ENCODE measurements at regions not wholly inside any gene's neighbourhood (a gene's known extent, or its start where the extent isn't known, plus 50 kb on each side); places are given as distances from the start of the nearest gene placed in this dataset.

DNA sequence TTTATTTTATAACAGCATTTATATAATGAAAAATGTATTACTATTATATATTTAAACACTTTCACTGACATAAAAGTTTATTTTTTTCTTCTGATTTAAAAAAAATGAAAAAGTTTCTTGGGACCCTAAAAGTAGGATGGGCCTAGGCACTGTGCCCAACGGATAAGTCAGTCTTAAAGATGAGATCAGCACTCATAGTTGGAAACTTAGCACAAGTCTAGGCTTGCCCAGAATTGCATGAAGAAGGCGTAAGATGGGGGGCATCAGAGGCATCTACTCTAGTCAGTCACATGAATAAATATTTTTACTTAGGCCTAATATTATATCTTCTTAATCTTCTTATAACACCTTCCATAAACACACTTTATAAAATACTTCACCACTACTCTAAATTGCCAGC lies 306.7 kb upstream of the GRID2 start:
- no peaks in the 10 kb centered on the region for H3K9me3 ChIP-seq (ENCODE audit: control insufficient read depth, insufficient read depth, low read depth, low read length)
- no peak overlapping the region for H3K27ac ChIP-seq (ENCODE audit: insufficient read depth, low read length)
- H3K27me3 ChIP-seq (ENCODE audit: control insufficient read depth, insufficient read depth, low read length) = no peaks in the 10 kb centered on the region
- no peaks in the 10 kb centered on the region for H4K20me1 ChIP-seq (ENCODE audit: control insufficient read depth, extremely low read depth, insufficient read depth, low read length)
- H3K4me2 ChIP-seq (ENCODE audit: extremely low read depth, insufficient read depth, low read length) = no peak overlapping the region
- TF ChIP-seq, protein P1, sequence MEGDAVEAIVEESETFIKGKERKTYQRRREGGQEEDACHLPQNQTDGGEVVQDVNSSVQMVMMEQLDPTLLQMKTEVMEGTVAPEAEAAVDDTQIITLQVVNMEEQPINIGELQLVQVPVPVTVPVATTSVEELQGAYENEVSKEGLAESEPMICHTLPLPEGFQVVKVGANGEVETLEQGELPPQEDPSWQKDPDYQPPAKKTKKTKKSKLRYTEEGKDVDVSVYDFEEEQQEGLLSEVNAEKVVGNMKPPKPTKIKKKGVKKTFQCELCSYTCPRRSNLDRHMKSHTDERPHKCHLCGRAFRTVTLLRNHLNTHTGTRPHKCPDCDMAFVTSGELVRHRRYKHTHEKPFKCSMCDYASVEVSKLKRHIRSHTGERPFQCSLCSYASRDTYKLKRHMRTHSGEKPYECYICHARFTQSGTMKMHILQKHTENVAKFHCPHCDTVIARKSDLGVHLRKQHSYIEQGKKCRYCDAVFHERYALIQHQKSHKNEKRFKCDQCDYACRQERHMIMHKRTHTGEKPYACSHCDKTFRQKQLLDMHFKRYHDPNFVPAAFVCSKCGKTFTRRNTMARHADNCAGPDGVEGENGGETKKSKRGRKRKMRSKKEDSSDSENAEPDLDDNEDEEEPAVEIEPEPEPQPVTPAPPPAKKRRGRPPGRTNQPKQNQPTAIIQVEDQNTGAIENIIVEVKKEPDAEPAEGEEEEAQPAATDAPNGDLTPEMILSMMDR (conservative IDR thresholded peaks at IDR 0.05 in 1 of 2, IDR thresholded peaks at IDR 0.05 in 1 of 2; ENCODE audit: low read depth in 1 of 2, low read length in 2 of 2) = no peak
- TF ChIP-seq EZH2 (IDR thresholded peaks at IDR 0.05; ENCODE audit: low read length, missing control alignments) = no peak
- DNase-seq (ENCODE audit: low read depth in 2 of 2) = no peak
- no peak overlapping the region for H2AFZ ChIP-seq (ENCODE audit: low read length)
- no peaks in the 10 kb centered on the region for H3K36me3 ChIP-seq (ENCODE audit: control insufficient read depth, insufficient read depth, low read length)
- H3K4me1 ChIP-seq (ENCODE audit: control insufficient read depth, extremely low read depth, insufficient read depth, low read length) = no peaks in the 10 kb centered on the region
- no peak overlapping the region for H3K9ac ChIP-seq (ENCODE audit: insufficient read depth, low read length)
- no peaks in the 10 kb centered on the region for H3K79me2 ChIP-seq (ENCODE audit: control insufficient read depth, insufficient read depth, low read length)
- no peak overlapping the region for H3K4me3 ChIP-seq (replicated peaks in 1 of 4; ENCODE audit: control extremely low read depth in 1 of 4, insufficient read depth in 1 of 4, low read depth in 3 of 4, low read length in 4 of 4)

DNA sequence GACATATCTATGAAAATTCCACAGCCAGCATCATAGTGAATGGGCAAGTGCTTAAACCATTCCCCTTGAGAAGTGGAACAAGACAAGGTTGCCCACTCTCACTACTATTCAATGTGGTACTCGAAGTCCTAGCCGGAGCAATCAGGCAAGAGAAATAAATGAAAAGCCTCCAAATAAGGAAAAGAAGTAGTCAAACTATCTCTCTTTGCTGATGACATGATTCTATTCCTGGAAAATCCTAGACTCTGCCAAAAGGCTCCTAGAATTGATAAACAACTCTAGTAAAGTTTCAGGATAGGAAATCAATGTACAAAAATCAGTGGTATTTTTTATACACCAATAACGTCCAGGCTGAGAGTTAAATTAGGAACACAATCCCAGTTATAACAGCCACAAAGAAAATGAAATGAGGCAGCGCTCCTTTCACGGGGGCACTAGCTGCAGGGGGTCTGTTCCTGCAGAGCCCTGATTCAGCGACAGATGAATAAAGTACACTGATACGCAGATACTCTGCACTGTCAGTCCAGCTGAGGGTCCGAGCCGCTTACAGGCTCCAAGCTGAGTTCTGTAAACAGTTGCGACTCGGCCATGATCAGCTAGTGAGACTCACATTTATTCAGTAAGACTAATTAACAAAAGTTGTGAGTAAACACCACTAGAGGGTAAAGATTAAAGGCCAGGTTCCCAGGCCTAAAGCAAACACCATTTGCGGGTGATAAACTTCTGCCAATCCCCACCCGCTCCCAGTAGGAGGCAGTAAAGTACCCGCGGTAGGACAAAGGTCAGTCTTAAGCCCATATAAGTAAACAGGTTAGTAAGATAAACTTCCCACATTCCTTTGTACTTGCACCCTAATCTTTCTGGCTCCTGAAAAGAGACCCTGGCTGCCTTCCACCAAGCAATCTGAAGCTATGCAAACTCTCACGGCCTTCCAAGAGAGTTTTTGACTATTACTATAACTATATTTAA lies 290.6 kb upstream of the GRID2 start:
- H3K27me3 ChIP-seq (ENCODE audit: control insufficient read depth, insufficient read depth, low read length) = no peaks in the 10 kb centered on the region
- TF ChIP-seq EZH2 (IDR thresholded peaks at IDR 0.05; ENCODE audit: low read length, missing control alignments) = no peak
- TF ChIP-seq, protein P1 (conservative IDR thresholded peaks at IDR 0.05 in 1 of 2, IDR thresholded peaks at IDR 0.05 in 1 of 2; ENCODE audit: low read depth in 1 of 2, low read length in 2 of 2) = no peak
- DNase-seq (ENCODE audit: low read depth in 2 of 2) = no peak
- H3K4me2 ChIP-seq (ENCODE audit: extremely low read depth, insufficient read depth, low read length) = no peak overlapping the region
- H3K36me3 ChIP-seq (ENCODE audit: control insufficient read depth, insufficient read depth, low read length) = no peaks in the 10 kb centered on the region
- no peak overlapping the region for H2AFZ ChIP-seq (ENCODE audit: low read length)
- no peaks in the 10 kb centered on the region for H3K4me1 ChIP-seq (ENCODE audit: control insufficient read depth, extremely low read depth, insufficient read depth, low read length)
- H3K9ac ChIP-seq (ENCODE audit: insufficient read depth, low read length) = no peak overlapping the region
- no peak overlapping the region for H3K4me3 ChIP-seq (replicated peaks in 1 of 4; ENCODE audit: control extremely low read depth in 1 of 4, insufficient read depth in 1 of 4, low read depth in 3 of 4, low read length in 4 of 4)
- no peaks in the 10 kb centered on the region for H4K20me1 ChIP-seq (ENCODE audit: control insufficient read depth, extremely low read depth, insufficient read depth, low read length)
- no peak overlapping the region for H3K27ac ChIP-seq (ENCODE audit: insufficient read depth, low read length)
- H3K79me2 ChIP-seq (ENCODE audit: control insufficient read depth, insufficient read depth, low read length) = no peaks in the 10 kb centered on the region
- H3K9me3 ChIP-seq (ENCODE audit: control insufficient read depth, insufficient read depth, low read depth, low read length) = no peaks in the 10 kb centered on the region

DNA sequence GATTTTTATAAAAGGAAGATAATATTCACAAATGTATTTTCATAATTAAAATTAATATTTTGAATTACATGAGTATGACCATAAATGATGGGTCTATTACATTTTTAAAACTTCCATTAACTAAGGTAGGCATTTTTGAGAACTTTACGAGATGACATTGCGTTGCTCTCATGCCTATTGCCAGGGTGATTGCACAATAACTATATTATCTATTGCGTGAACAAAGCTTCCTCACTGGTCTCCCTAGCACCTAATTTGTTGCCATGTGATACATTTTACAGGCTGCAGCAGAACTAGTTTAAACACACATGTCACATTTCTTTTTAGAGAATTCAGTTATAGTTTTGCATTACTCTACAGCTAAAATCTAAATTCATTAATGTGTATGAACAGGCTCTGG lies 289.7 kb upstream of the GRID2 start:
- H3K27me3 ChIP-seq (ENCODE audit: control insufficient read depth, insufficient read depth, low read length) = no peaks in the 10 kb centered on the region
- H3K79me2 ChIP-seq (ENCODE audit: control insufficient read depth, insufficient read depth, low read length) = no peaks in the 10 kb centered on the region
- no peaks in the 10 kb centered on the region for H4K20me1 ChIP-seq (ENCODE audit: control insufficient read depth, extremely low read depth, insufficient read depth, low read length)
- H3K4me3 ChIP-seq (replicated peaks in 1 of 4; ENCODE audit: control extremely low read depth in 1 of 4, insufficient read depth in 1 of 4, low read depth in 3 of 4, low read length in 4 of 4) = no peak overlapping the region
- no peaks in the 10 kb centered on the region for H3K4me1 ChIP-seq (ENCODE audit: control insufficient read depth, extremely low read depth, insufficient read depth, low read length)
- no peak overlapping the region for H3K4me2 ChIP-seq (ENCODE audit: extremely low read depth, insufficient read depth, low read length)
- TF ChIP-seq EZH2 (IDR thresholded peaks at IDR 0.05; ENCODE audit: low read length, missing control alignments) = no peak
- DNase-seq (ENCODE audit: low read depth in 2 of 2) = no peak
- H3K36me3 ChIP-seq (ENCODE audit: control insufficient read depth, insufficient read depth, low read length) = no peaks in the 10 kb centered on the region
- H3K27ac ChIP-seq (ENCODE audit: insufficient read depth, low read length) = no peak overlapping the region
- no peaks in the 10 kb centered on the region for H3K9me3 ChIP-seq (ENCODE audit: control insufficient read depth, insufficient read depth, low read depth, low read length)
- H2AFZ ChIP-seq (ENCODE audit: low read length) = no peak overlapping the region
- H3K9ac ChIP-seq (ENCODE audit: insufficient read depth, low read length) = no peak overlapping the region
